Vagina (tissue), 2 donors: ENCODE measurements at regions not wholly inside any gene's neighbourhood (a gene's known extent, or its start where the extent isn't known, plus 50 kb on each side); places are given as distances from the start of the nearest gene placed in this dataset.

Source experiments
- CTCF ChIP-seq, 3 experiments: fragments of 450-650 bp in 2 of 3; fragments of 200-600 bp in 1 of 3; sonication (generic) in 1 of 3; IDR thresholded peaks; one replicate each; pipeline ENCODE4 v1.5.1; 2017 to 2019; ENCODE audit warnings: antibody characterized with exemption in 3 of 3, mild to moderate bottlenecking in 2 of 3, moderate library complexity in 2 of 3
- POLR2A ChIP-seq, 2 donors: fragments of 450-650 bp; IDR thresholded peaks; one replicate each; pipeline ENCODE4 v1.6.1; 2017; ENCODE audit warnings: antibody characterized with exemption in 2 of 2, mild to moderate bottlenecking in 2 of 2, moderate library complexity in 2 of 2

DNA sequence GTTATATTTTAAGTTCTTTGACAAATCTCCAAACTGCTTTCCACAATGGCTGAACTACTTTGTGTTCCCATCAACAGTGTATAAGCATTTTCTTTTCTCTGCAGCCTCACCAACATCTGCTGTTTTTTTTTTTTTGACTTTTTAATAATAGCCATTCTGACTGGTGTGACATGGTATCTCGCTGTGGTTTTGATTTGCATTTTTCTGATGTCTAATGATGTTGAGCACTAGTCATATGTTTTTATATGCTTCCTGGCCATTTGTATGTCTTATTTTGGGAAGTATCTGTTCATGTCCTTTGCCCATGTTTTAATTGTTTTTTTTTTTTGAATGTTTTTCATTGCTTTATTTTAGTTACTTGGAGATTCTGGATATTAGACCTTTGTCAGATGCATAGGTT is 196.6 kb downstream of the PLK2 start:
- TF ChIP-seq CTCF (IDR thresholded peaks at IDR 0.05) (no peak), POLR2A (IDR thresholded peaks at IDR 0.05) (no peak)
